ENCODE measurements at regions not wholly inside any gene's neighbourhood (a gene's known extent, or its start where the extent isn't known, plus 50 kb on each side); places are given as distances from the start of the nearest gene placed in this dataset.
"Not testable (repeated sequence)": the region's sequence is repeated elsewhere in the genome, so short reads cannot be mapped to it uniquely, and the experiment has no call there.

DNA sequence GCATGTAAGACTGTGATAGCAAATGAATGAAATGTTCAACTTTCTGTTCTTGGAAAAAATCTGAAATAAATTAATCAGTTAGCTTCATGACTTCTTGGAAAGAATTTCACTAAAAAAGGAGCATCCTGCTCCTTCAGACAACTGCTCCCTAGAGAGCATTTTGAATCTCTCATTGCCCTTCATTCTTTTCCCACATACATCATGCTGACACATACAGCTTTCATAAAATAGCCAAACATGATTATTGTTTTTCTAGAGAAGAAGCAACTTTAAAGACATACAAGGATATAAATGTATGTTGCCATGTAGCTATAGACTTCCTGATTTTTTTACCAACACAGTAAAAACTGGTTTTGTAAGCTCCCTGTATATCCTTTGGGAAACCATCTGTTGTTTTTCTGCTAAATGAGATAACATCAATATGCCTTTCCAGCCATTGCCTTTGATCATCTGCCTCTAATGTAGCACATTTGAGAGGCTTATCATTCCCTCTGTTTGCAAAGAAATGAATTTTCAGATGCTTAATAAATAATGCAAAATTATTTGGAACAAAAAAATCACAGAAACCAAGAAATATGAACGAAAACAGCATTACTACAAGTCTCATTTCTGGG is 248.2 kb upstream of the GPR149 start:
- DNase-seq (ENCODE audit: low read depth, low spot score), result no peak

DNA sequence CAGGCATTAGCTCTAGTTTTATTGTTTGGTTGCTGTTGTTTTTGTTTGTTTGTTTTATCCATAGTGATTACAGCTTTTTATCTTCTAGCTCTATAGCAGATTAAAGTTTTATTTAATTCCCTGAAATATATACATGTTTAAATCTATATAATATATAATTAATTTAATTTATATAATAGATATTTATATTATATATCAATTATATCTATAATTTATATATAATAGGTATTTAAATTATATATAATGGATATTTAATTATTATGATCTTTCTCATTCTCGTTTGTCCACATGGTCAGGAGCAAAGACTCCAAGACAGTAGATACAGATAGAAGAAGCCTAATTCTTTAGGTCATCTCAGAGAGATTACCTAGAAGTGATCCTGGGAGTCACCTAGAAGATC is 238.8 kb upstream of the GPR149 start:
- no peak for DNase-seq (ENCODE audit: low read depth, low spot score)

- DNase-seq (ENCODE audit: low read depth, low spot score), result no peak
These were observed 238.2 kb upstream of the GPR149 start for GRCh38 chr3:154668187-154668586.

GRCh38 chr3:154666542-154666941 is 236.6 kb upstream of the GPR149 start:
- no peak for DNase-seq (ENCODE audit: low read depth, low spot score)

- no peak for DNase-seq (ENCODE audit: low read depth, low spot score)
These were observed 234.7 kb upstream of the GPR149 start for GRCh38 chr3:154664714-154665113.

GRCh38 chr3:154662851-154663250 is 232.9 kb upstream of the GPR149 start:
- no peak for DNase-seq (ENCODE audit: low read depth, low spot score)

GRCh38 chr3:154660811-154661210 is 230.8 kb upstream of the GPR149 start:
- DNase-seq (ENCODE audit: low read depth, low spot score), result no peak

GRCh38 chr3:154658000-154658399 is 228.0 kb upstream of the GPR149 start:
- DNase-seq (ENCODE audit: low read depth, low spot score), result no peak

- no peak for DNase-seq (ENCODE audit: low read depth, low spot score)
These were observed 227.2 kb upstream of the GPR149 start for GRCh38 chr3:154657218-154657617.

DNA sequence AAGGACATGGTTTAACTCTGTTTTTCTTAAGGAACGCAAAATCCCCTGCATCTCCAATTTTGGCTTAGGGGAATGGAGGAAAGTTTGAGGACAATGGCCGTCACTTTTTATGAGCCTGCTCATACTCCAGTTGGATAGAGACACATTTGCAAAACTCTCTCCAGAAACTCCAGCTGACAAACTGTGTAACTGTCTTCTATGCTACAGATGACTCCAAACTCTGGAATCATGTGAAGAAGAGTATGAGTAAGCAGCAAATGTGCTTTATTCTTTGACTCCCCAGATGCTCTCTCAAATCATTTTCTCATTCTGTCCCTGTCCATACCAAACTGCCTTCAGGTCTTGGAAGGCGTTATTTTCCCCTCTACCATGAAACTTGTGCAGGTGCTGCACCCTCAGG is 226.5 kb upstream of the GPR149 start:
- no peak for DNase-seq (ENCODE audit: low read depth, low spot score)

DNA sequence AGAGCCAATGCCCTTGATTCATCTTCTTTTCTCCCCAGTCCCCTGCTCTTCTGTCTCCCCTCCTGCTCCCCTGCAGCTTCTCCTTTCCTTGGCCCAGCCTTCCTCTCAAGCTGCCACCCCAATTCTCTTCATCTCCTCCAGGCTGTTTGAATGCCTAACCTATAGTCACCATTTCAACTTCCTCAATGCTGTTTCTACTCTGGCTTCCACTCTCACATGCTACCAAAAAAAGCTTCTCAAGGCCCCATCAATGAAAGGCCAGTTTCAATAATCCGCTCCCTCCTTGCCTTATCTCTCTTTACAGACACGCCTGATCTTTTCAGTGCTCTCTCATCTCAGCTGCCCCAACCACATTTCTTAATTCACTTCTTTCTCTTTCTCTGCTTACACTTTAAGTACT is 212.2 kb upstream of the GPR149 start:
- no peak for DNase-seq (ENCODE audit: low read depth, low spot score)

GRCh38 chr3:154625756-154626155 is 195.8 kb upstream of the GPR149 start:
- DNase-seq (ENCODE audit: low read depth, low spot score), result no peak

GRCh38 chr3:154619621-154620020 is 189.6 kb upstream of the GPR149 start:
- DNase-seq (ENCODE audit: low read depth, low spot score), result not testable (repeated sequence)

GRCh38 chr3:154616298-154616697 is 186.3 kb upstream of the GPR149 start:
- DNase-seq (ENCODE audit: low read depth, low spot score), result no peak

DNA sequence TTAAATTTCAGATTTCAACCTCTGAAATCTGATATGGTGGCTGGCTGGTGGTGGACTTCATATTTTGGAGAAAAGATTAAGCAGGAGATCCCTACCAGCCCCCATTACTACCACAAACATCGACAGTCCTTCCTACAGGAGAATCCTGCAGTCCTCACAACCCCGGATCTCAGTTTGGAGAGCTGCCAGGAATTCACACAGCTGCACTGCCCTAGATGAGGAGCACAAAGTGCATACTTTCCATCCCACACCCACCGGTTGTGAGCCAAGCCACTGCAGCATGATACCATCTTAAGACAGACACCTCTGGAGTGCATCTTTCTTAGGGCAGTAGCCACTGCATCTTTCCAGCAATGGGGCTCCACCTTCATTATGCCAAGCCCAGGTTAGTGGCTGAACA is 185.5 kb upstream of the GPR149 start:
- DNase-seq (ENCODE audit: low read depth, low spot score), result no peak

- DNase-seq (ENCODE audit: low read depth, low spot score), result no peak
These were observed 184.6 kb upstream of the GPR149 start for GRCh38 chr3:154614601-154615000.

- no peak for DNase-seq (ENCODE audit: low read depth, low spot score)
These were observed 184.1 kb upstream of the GPR149 start for GRCh38 chr3:154614078-154614477.

DNA sequence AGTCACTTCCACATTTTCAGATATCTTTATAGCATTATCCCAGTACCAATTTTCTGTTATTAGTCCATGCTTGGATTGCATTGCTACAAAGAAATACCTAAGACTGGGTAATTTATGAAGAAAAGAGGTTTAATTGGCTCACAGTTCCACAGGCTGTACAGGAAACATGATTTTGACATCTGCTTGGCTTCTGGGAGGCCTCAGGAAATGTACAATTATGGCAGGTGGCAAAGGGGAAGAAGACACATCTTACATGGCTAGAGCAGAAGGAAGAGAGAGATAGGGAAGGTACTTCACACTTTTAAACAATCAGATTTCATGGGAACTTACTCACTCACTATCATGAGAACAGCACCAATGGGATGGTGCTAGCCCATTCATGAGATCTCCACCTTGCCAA is 172.3 kb upstream of the GPR149 start:
- no peak for DNase-seq (ENCODE audit: low read depth, low spot score)

DNA sequence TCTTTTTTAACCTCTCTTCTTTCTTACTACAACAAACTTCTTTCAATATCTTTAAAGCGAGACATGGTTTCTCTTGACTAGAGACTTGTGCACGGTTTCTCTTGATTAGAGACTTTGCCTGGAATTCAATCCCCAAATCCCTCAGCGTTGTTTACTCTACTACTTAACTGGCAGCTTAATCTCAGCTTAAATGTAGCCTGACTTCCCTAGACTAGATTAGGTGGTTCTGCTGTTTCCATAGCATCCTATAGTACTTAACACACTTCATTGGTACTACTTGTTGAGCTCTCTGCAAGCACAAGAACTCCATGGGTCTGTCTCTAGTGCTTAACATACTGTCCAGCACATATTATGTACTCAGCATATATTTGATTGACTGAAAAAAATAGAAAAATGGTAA is 168.2 kb upstream of the GPR149 start:
- DNase-seq (ENCODE audit: low read depth, low spot score), result no peak

GRCh38 chr3:154590675-154591384 is 160.8 kb upstream of the GPR149 start:
- no peak for DNase-seq (ENCODE audit: low read depth, low spot score)

- DNase-seq (ENCODE audit: low read depth, low spot score), result no peak
These were observed 158.8 kb upstream of the GPR149 start for GRCh38 chr3:154588831-154589230.

DNA sequence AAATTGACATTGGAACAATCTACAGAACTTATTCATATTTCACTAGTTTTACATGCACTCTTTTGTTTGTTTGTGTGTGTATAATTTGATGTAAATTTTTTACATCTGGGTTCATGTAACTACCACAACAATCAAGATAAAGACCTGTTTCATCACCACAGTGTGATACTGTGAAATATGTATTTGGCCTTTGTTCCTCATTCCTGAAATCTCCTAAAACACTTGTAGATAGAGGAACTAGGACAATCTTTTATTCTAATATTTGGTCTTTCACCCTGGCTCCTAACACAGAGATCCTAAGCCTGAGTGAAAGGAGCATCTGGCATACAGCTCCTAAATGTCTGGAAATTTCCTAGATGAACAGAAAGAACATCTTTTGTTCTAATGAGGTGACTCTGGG is 155.0 kb upstream of the GPR149 start:
- DNase-seq (ENCODE audit: low read depth, low spot score), result no peak

- DNase-seq (ENCODE audit: low read depth, low spot score), result no peak
These were observed 154.1 kb upstream of the GPR149 start for GRCh38 chr3:154584041-154584440.
